GM23248 (cell line): ENCODE measurements at regions not wholly inside any gene's neighbourhood (a gene's known extent, or its start where the extent isn't known, plus 50 kb on each side); places are given as distances from the start of the nearest gene placed in this dataset.

Source experiments
- DNase-seq: peaks from one replicate; pipeline ENCODE4 v3.0.0-alpha.2; 2015
- H2AFZ ChIP-seq: fragments of 200-600 bp; sonication (generic); 2 replicates; pipeline ENCODE4 v1.6.1; 2016; ENCODE audit warnings: antibody characterized with exemption
- H3F3A ChIP-seq: fragments of 200-600 bp; sonication (generic); 2 replicates; pipeline ENCODE4 v1.6.1; 2016; ENCODE audit warnings: mild to moderate bottlenecking, antibody characterized with exemption, mixed run types; ENCODE audit not compliant: insufficient read depth
- H3K27ac ChIP-seq: fragments of 200-600 bp; sonication (generic); 2 replicates; pipeline ENCODE4 v1.5.1; 2016; ENCODE audit warnings: mild to moderate bottlenecking
- H3K27me3 ChIP-seq: fragments of 200-600 bp; sonication (generic); replicated peaks from 2 replicates; pipeline ENCODE4 v1.6.1; 2016; ENCODE audit warnings: mild to moderate bottlenecking; ENCODE audit not compliant: insufficient read depth
- H3K36me3 ChIP-seq: fragments of 200-600 bp; sonication (generic); 2 replicates; pipeline ENCODE4 v1.6.1; 2016; ENCODE audit warnings: low read depth, mild to moderate bottlenecking
- H3K4me1 ChIP-seq: fragments of 200-600 bp; sonication (generic); 2 replicates; pipeline ENCODE4 v1.6.1; 2016; ENCODE audit warnings: mild to moderate bottlenecking; ENCODE audit not compliant: insufficient read depth
- H3K4me2 ChIP-seq: fragments of 200-600 bp; sonication (generic); one replicate; pipeline ENCODE4 v1.6.1; 2016; ENCODE audit warnings: mild to moderate bottlenecking; ENCODE audit not compliant: unreplicated experiment
- H3K4me3 ChIP-seq: fragments of 200-600 bp; sonication (generic); 2 replicates; pipeline ENCODE4 v1.5.1; 2016; ENCODE audit warnings: mild to moderate bottlenecking
- H3K79me2 ChIP-seq: fragments of 200-600 bp; sonication (generic); 2 replicates; pipeline ENCODE4 v1.6.1; 2016; ENCODE audit warnings: mild to moderate bottlenecking; ENCODE audit not compliant: insufficient read depth
- H3K9ac ChIP-seq: fragments of 200-600 bp; sonication (generic); 2 replicates; pipeline ENCODE4 v1.6.1; 2016; ENCODE audit warnings: mild to moderate bottlenecking
- H3K9me2 ChIP-seq: fragments of 200-600 bp; sonication (generic); 2 replicates; pipeline ENCODE4 v1.6.1; 2016; ENCODE audit warnings: mixed run types, mild to moderate bottlenecking, moderate library complexity; ENCODE audit not compliant: insufficient read depth
- H3K9me3 ChIP-seq: fragments of 200-600 bp; sonication (generic); one replicate; pipeline ENCODE4 v1.6.1; 2017; ENCODE audit warnings: low read depth
- H4K20me1 ChIP-seq: fragments of 200-600 bp; sonication (generic); 2 replicates; pipeline ENCODE4 v1.6.0; 2016; ENCODE audit not compliant: insufficient read depth
- EZH2 ChIP-seq: fragments of 200-600 bp; sonication (generic); IDR thresholded peaks from 2 replicates; pipeline ENCODE4 v1.6.1; 2018; ENCODE audit warnings: antibody characterized with exemption, mild to moderate bottlenecking; ENCODE audit not compliant: insufficient read depth, poor library complexity, severe bottlenecking
- EZH2phosphoT487 ChIP-seq: fragments of 200-600 bp; sonication (generic); IDR thresholded peaks from 2 replicates; pipeline ENCODE4 v1.6.1; 2018; ENCODE audit warnings: antibody characterized with exemption, moderate library complexity, mild to moderate bottlenecking, low read depth; ENCODE audit not compliant: insufficient read depth
- whole genome bisulfite sequencing, 2 experiments: methylation state at CpG; one replicate each; pipeline ENCODE4 v1.1.6; 2015 to 2017; ENCODE audit warnings: low lambda C conversion rate in 2 of 2, low coverage in 1 of 2; ENCODE audit errors: missing lambda C conversion rate in 2 of 2; 5-methylcytosine and 5-hydroxymethylcytosine counted together
- in situ Hi-C: fragments of 300-500 bp; cut with MboI; formaldehyde crosslinking; loops from 2 replicates; pipeline ENCODE4 v1.15.0; 2020

DNA sequence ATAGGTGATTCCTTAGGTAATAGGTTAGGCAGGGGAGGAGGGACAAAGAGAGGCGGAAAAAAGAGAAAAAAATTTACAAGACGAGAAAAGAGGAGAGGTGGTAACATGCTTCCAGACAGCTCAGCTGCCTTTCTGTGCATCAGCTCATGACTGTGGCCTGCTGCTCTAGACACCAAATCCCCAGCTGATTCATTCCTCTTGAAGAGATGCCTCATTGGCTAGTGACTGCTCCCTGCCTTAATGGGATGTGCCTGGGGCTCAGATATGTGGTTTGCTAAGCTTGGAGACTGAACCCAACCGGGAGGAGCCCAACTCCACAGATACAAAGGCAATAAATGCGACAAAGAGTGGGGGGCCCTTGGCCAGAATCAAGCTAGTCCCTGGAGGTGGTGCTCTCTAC, 105.9 kb upstream of the FAM20A start:
- Histone ChIP-seq H3K4me2 (peak overlapping the region; percentile 40), H3K27me3 (no peaks in the 10 kb centered on the region), H3F3A (peaks cover 66% of the 10 kb centered on the region), H3K9me3 (no peaks in the 10 kb centered on the region), H3K9ac (peak overlapping the region; percentile 65), H3K9me2 (no peaks in the 10 kb centered on the region), H4K20me1 (no peaks in the 10 kb centered on the region), H3K4me3 (peak overlapping the region; percentile 29), H3K27ac (peak overlapping the region; percentile 97), H3K4me1 (peaks cover 60% of the 10 kb centered on the region), H3K36me3 (no peaks in the 10 kb centered on the region), H2AFZ (0 out of 2 replicates have a peak overlapping the region, but pooled peaks have one; percentile 13), H3K79me2 (no peaks in the 10 kb centered on the region)
- 15 to 31% methylated on average over 4 of the region's 4 CpGs for WGBS, 2 experiments
- in situ Hi-C loops: no loop called here
- TF ChIP-seq EZH2 (no peak), EZH2phosphoT487 (no peak)
- peak; percentile 95 for DNase-seq

DNA sequence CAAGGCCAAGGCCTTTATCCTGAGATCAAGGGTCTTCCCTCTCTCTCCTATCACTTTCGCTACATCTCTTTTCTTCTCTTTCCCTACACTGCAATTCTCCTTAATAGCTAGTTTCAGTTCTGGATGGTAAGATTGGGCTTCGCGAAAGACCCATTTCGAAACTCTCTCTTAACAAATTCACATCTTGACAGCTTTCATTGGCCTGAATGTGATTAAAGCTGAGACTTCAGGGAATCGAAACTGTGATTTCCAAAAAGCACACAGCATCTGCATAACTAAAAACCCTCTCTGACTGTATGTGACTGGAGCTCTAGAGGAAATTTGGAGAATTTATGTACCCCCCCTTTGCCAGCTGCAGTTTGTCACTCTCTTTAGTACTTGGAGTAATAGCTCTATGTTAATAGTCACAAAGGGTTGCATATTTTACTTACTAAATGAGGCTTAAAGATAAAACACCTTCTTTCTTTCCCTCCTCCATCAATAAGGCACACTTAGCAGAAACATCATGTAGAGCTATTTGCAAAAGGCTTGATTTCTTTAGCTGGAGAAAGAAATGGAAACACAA, 105.3 kb upstream of the FAM20A start:
- peak overlapping the region; percentile 97 for H3K27ac ChIP-seq
- peak overlapping the region; percentile 65 for H3K9ac ChIP-seq
- TF ChIP-seq EZH2phosphoT487: no peak
- no peak for TF ChIP-seq EZH2
- no peaks in the 10 kb centered on the region for H3K27me3 ChIP-seq
- H3K36me3 ChIP-seq: no peaks in the 10 kb centered on the region
- no peaks in the 10 kb centered on the region for H4K20me1 ChIP-seq
- WGBS, 2 experiments: 28 to 31% methylated on average over 5 of the region's 5 CpGs
- no peaks in the 10 kb centered on the region for H3K79me2 ChIP-seq
- H3F3A ChIP-seq: peaks cover 60% of the 10 kb centered on the region
- peak; percentile 23 for DNase-seq
- H2AFZ ChIP-seq: 0 out of 2 replicates have a peak overlapping the region, but pooled peaks have one; percentile 13
- in situ Hi-C loops: no loop called here
- peak overlapping the region; percentile 40 for H3K4me2 ChIP-seq
- H3K9me3 ChIP-seq: no peaks in the 10 kb centered on the region
- H3K9me2 ChIP-seq: no peaks in the 10 kb centered on the region
- peaks cover 54% of the 10 kb centered on the region for H3K4me1 ChIP-seq
- H3K4me3 ChIP-seq: peak overlapping the region; percentile 29

DNA sequence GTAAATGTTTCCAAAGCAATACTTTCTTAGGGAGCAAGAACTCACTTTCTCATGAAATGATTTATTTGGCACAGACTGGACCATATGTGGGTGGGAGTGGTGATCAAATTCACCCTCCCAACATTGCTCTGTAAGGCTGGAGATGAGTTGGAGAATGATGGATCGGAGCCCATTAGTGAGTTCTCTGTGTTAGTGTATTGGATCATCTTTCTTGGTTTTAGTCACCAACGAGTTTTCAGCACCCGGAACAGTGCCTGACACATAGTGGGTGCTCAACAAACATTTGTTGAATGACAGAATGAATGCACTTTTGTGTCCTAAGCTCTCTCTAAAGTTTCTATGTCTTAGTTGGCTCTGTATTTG, 104.5 kb upstream of the FAM20A start:
- no peak for TF ChIP-seq EZH2
- in situ Hi-C loops: no loop called here

DNA sequence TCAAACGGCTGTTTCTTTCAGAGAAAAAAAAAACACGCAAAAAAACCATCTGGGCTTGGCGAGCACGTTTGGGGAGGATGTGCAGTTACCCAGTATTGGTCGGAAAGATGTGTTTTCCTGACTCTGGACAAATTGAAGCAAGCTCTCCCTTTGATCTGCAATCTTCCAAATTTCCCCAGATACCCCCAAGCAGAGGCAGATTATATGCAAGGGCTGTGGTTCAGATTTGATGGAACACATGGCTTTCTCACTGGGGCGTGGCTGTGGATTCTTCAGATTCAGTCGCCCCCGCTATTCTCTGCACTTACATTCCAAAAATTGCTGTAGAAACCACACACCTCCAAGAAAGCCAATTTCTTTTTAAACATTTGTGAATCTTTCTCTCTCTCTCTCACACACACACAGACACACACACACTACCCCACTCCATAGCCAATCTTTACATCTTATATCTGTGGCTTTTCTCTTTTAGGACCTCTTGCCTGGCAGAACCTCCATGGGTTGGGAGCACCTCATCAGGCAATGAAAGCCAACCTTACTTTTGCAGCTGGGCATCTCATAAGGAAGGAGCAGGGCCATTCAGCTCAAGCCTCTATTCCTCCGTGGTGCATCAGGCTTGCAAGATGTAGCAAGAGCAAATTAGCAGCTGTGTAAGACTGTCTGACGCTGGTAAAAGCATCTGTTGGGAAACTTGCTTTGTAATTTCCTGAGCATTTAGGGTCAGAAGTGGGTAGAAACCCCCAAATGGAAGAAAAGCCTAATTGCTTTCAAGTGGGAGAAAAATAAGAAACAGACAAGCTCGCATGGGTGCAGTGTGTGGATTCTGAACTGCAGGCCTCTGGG, 103.9 kb upstream of the FAM20A start:
- TF ChIP-seq EZH2: no peak
- no peak for TF ChIP-seq EZH2phosphoT487
- H3K27me3 ChIP-seq: no peaks in the 10 kb centered on the region
- in situ Hi-C loops: no loop called here
- peak overlapping the region; percentile 73 for H3K4me2 ChIP-seq
- H4K20me1 ChIP-seq: no peaks in the 10 kb centered on the region
- peak overlapping the region; percentile 78 for H3K9ac ChIP-seq
- peak; percentile 93 for DNase-seq
- peak overlapping the region; percentile 56 for H2AFZ ChIP-seq
- H3K79me2 ChIP-seq: no peaks in the 10 kb centered on the region
- WGBS, 2 experiments: 5 to 9% methylated on average over 11 of the region's 11 CpGs
- H3K9me2 ChIP-seq: no peaks in the 10 kb centered on the region
- H3K4me1 ChIP-seq: peaks cover 41% of the 10 kb centered on the region
- peaks cover 52% of the 10 kb centered on the region for H3F3A ChIP-seq
- H3K9me3 ChIP-seq: no peaks in the 10 kb centered on the region
- peak overlapping the region; percentile 97 for H3K27ac ChIP-seq
- peak overlapping the region; percentile 56 for H3K4me3 ChIP-seq
- H3K36me3 ChIP-seq: no peaks in the 10 kb centered on the region

More for the DNA sequence above, 104.5 kb upstream of the FAM20A start:
- peaks cover 56% of the 10 kb centered on the region for H3F3A ChIP-seq
- no peaks in the 10 kb centered on the region for H3K9me3 ChIP-seq
- WGBS, 2 experiments: 4 to 7% methylated on average over 3 of the region's 3 CpGs
- H2AFZ ChIP-seq: 0 out of 2 replicates have a peak overlapping the region, but pooled peaks have one; percentile 56
- peak overlapping the region; percentile 73 for H3K4me2 ChIP-seq
- H4K20me1 ChIP-seq: no peaks in the 10 kb centered on the region
- no peaks in the 10 kb centered on the region for H3K36me3 ChIP-seq
- H3K27ac ChIP-seq: peak overlapping the region; percentile 97
- DNase-seq: peak; percentile 88
- H3K9ac ChIP-seq: peak overlapping the region; percentile 78
- H3K27me3 ChIP-seq: no peaks in the 10 kb centered on the region
- no peaks in the 10 kb centered on the region for H3K9me2 ChIP-seq
- H3K4me3 ChIP-seq: peak overlapping the region; percentile 56; the same call in 1 of the 2 replicates
- H3K79me2 ChIP-seq: no peaks in the 10 kb centered on the region
- H3K4me1 ChIP-seq: peaks cover 47% of the 10 kb centered on the region
